ENCODE measurements at regions not wholly inside any gene's neighbourhood (a gene's known extent, or its start where the extent isn't known, plus 50 kb on each side); places are given as distances from the start of the nearest gene placed in this dataset.

- Histone ChIP-seq H3K27me3 (no peaks in the 10 kb centered on the region), H3K4me3 (no peak overlapping the region), H3K9me3 (0 out of 2 replicates have a peak, but pooled peaks cover 3% of the 10 kb centered on the region), H3K36me3 (no peaks in the 10 kb centered on the region)
- no peak for DNase-seq
Measured at GRCh38 chr9:87443461-87443860, 54.2 kb upstream of the DAPK1 start.

GRCh38 chr9:87445646-87446045 is 52.0 kb upstream of the DAPK1 start:
- H3K9me3 ChIP-seq, result 0 out of 2 replicates have a peak, but pooled peaks cover 3% of the 10 kb centered on the region
- H3K4me3 ChIP-seq, result no peak overlapping the region
- no peaks in the 10 kb centered on the region for H3K36me3 ChIP-seq
- DNase-seq, result no peak
- no peaks in the 10 kb centered on the region for H3K27me3 ChIP-seq

- H3K4me3 ChIP-seq, result no peak overlapping the region
- no peaks in the 10 kb centered on the region for H3K27me3 ChIP-seq
- DNase-seq, result no peak
- H3K36me3 ChIP-seq, result no peaks in the 10 kb centered on the region
- 0 out of 2 replicates have a peak, but pooled peaks cover 3% of the 10 kb centered on the region for H3K9me3 ChIP-seq
Measured at GRCh38 chr9:87446527-87446926, 51.1 kb upstream of the DAPK1 start.

GRCh38 chr9:87447547-87448432 is 49.9 kb upstream of the DAPK1 start:
- H3K9me3 ChIP-seq, result no peaks in the 10 kb centered on the region
- H3K27me3 ChIP-seq, result no peaks in the 10 kb centered on the region
- no peaks in the 10 kb centered on the region for H3K36me3 ChIP-seq
- no peak for DNase-seq
- H3K4me3 ChIP-seq, result no peak overlapping the region

Data from MG63 (cell line).